HepG2 (cell line): ENCODE measurements at regions not wholly inside any gene's neighbourhood (a gene's known extent, or its start where the extent isn't known, plus 50 kb on each side); places are given as distances from the start of the nearest gene placed in this dataset.

ENCODE experiments used
- AKNA ChIP-seq: sonication (generic); formaldehyde crosslinking; IDR thresholded peaks from 2 replicates; pipeline ENCODE4 v1.4.0; 2020; ENCODE audit warnings: missing genetic modification reagents, borderline replicate concordance
- CC2D1A ChIP-seq: sonication (generic); formaldehyde crosslinking; IDR thresholded peaks from 2 replicates; pipeline ENCODE4 v1.8.1; 2023; ENCODE audit warnings: mild to moderate bottlenecking, missing genetic modification reagents
- CENPT ChIP-seq: sonication (generic); formaldehyde crosslinking; IDR thresholded peaks from 2 replicates; pipeline ENCODE4 v1.8.0; 2022; ENCODE audit warnings: low read depth, mild to moderate bottlenecking, moderate library complexity, missing genetic modification reagents
- GMEB1 ChIP-seq: sonication (generic); formaldehyde crosslinking; IDR thresholded peaks from 2 replicates; pipeline ENCODE4 v1.5.1; 2020; ENCODE audit warnings: missing genetic modification reagents, mild to moderate bottlenecking, borderline replicate concordance
- HIVEP1 ChIP-seq: sonication (generic); formaldehyde crosslinking; IDR thresholded peaks from 2 replicates; pipeline ENCODE4 v1.4.0; 2020; ENCODE audit warnings: mild to moderate bottlenecking, missing genetic modification reagents
- KDM2A ChIP-seq: sonication (generic); formaldehyde crosslinking; IDR thresholded peaks from 2 replicates; pipeline ENCODE4 v1.4.0; 2020; ENCODE audit warnings: low read depth, missing genetic modification reagents, borderline replicate concordance
- KLF15 ChIP-seq: sonication (generic); formaldehyde crosslinking; IDR thresholded peaks from 2 replicates; pipeline ENCODE4 v1.8.1; 2023; ENCODE audit warnings: borderline replicate concordance, mild to moderate bottlenecking, inconsistent platforms, missing genetic modification reagents, mixed read lengths
- MYC ChIP-seq: sonication (generic); formaldehyde crosslinking; IDR thresholded peaks from 2 replicates; pipeline ENCODE4 v1.9.0; 2021; ENCODE audit warnings: missing genetic modification reagents, borderline replicate concordance
- NR2F2 ChIP-seq: IDR thresholded peaks from 2 replicates; pipeline ENCODE4 v1.6.1; 2012; ENCODE audit warnings: low read depth, inconsistent platforms, borderline replicate concordance
- SCMH1 ChIP-seq: sonication (generic); formaldehyde crosslinking; IDR thresholded peaks from 2 replicates; pipeline ENCODE4 v1.9.0; 2021; ENCODE audit warnings: missing genetic modification reagents, mild to moderate bottlenecking, borderline replicate concordance
- SUZ12 ChIP-seq: fragments of 150-350 bp; IDR thresholded peaks from 2 replicates; pipeline ENCODE4 v1.6.1; 2014; ENCODE audit warnings: low read depth, low read length
- ZNF382 ChIP-seq: sonication (generic); formaldehyde crosslinking; IDR thresholded peaks from 2 replicates; pipeline ENCODE4 v1.5.0; 2020; ENCODE audit warnings: missing genetic modification reagents, mild to moderate bottlenecking, borderline replicate concordance
- ZNF766 ChIP-seq: sonication (generic); formaldehyde crosslinking; IDR thresholded peaks from 2 replicates; pipeline ENCODE4 v1.5.0; 2020; ENCODE audit warnings: missing genetic modification reagents, borderline replicate concordance
- ZNF777 ChIP-seq: sonication (generic); formaldehyde crosslinking; IDR thresholded peaks from 2 replicates; pipeline ENCODE4 v1.4.0; 2020; ENCODE audit warnings: missing genetic modification reagents
- ZSCAN5A ChIP-seq: sonication (generic); formaldehyde crosslinking; IDR thresholded peaks from 2 replicates; pipeline ENCODE4 v1.8.0; 2022; ENCODE audit warnings: mild to moderate bottlenecking, missing genetic modification reagents, borderline replicate concordance
- TF ChIP-seq, protein P1 (sequence below): sonication (generic); formaldehyde crosslinking; IDR thresholded peaks from 2 replicates; pipeline ENCODE4 v1.5.1; 2020; ENCODE audit warnings: missing genetic modification reagents, mild to moderate bottlenecking, borderline replicate concordance
- TF ChIP-seq, protein P2 (sequence below): sonication (generic); formaldehyde crosslinking; IDR thresholded peaks from 2 replicates; pipeline ENCODE4 v1.9.0; 2022; ENCODE audit warnings: missing genetic modification reagents, mild to moderate bottlenecking, borderline replicate concordance

GRCh38 chr20:53711333-53712211, 117.9 kb upstream of the ZNF217 start (continued):
- TF ChIP-seq ZSCAN5A (CRISPR knock-in tag) = no peak
- no peak for TF ChIP-seq ZNF382 (CRISPR knock-in tag)
- TF ChIP-seq MYC = peak; percentile 63
- TF ChIP-seq, protein P1, sequence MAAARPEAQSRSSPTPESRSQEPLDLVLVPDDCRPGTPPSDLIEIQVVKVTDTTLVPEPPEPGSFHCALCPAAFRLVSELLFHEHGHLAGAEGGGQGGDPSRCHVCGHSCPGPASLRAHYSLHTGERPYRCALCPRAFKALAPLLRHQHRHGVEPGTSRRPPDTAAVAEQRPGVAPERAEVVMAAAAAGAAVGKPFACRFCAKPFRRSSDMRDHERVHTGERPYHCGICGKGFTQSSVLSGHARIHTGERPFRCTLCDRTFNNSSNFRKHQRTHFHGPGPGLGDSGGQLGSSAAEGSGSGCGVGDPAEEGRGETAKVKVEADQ (CRISPR knock-in tag) = peak; percentile 78; the same call in 1 of the 2 replicates
- peak; percentile 53; the same call in 1 of the 2 replicates for TF ChIP-seq GMEB1 (CRISPR knock-in tag)
- TF ChIP-seq NR2F2 = peak; percentile 80
- no peak for TF ChIP-seq KLF15 (CRISPR knock-in tag)
- TF ChIP-seq CENPT (CRISPR knock-in tag) = 0 out of 2 replicates have a peak, but pooled peaks have one; percentile 59
- TF ChIP-seq ZNF777 = no peak
- TF ChIP-seq CC2D1A (CRISPR knock-in tag) = 0 out of 2 replicates have a peak, but pooled peaks have one; percentile 16
- no peak for TF ChIP-seq AKNA (CRISPR knock-in tag)
- TF ChIP-seq KDM2A (CRISPR knock-in tag) = peak; percentile 75; the same call in 1 of the 2 replicates
- no peak for TF ChIP-seq SCMH1 (CRISPR knock-in tag)
- no peak for TF ChIP-seq SUZ12
- TF ChIP-seq ZNF766 (CRISPR knock-in tag) = peak; percentile 74; the same call in 1 of the 2 replicates
- TF ChIP-seq HIVEP1 = peak; percentile 50; the same call in 1 of the 2 replicates
- TF ChIP-seq, protein P2, sequence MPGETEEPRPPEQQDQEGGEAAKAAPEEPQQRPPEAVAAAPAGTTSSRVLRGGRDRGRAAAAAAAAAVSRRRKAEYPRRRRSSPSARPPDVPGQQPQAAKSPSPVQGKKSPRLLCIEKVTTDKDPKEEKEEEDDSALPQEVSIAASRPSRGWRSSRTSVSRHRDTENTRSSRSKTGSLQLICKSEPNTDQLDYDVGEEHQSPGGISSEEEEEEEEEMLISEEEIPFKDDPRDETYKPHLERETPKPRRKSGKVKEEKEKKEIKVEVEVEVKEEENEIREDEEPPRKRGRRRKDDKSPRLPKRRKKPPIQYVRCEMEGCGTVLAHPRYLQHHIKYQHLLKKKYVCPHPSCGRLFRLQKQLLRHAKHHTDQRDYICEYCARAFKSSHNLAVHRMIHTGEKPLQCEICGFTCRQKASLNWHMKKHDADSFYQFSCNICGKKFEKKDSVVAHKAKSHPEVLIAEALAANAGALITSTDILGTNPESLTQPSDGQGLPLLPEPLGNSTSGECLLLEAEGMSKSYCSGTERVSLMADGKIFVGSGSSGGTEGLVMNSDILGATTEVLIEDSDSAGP (CRISPR knock-in tag) = peak; percentile 85
